Ascending aorta (tissue), 2 donors: ENCODE measurements at regions not wholly inside any gene's neighbourhood (a gene's known extent, or its start where the extent isn't known, plus 50 kb on each side); places are given as distances from the start of the nearest gene placed in this dataset.

Experiments
- DNase-seq, 2 donors: peaks; one replicate each; pipeline ENCODE4 v3.0.0-alpha.2; 2019; ENCODE audit warnings: low spot score in 2 of 2
- H3K27ac ChIP-seq, 2 donors: fragments of 200-600 bp; sonication (generic); one replicate each; pipeline ENCODE4 v1.5.1; 2016 to 2017; ENCODE audit warnings: mild to moderate bottlenecking in 1 of 2
- H3K27me3 ChIP-seq: fragments of 200-600 bp; sonication (generic); one replicate; pipeline ENCODE4 v1.5.1; 2017
- H3K36me3 ChIP-seq, 2 donors: fragments of 200-600 bp; sonication (generic); one replicate each; pipeline ENCODE4 v1.5.1; 2016
- H3K4me1 ChIP-seq, 2 donors: fragments of 200-600 bp; sonication (generic); one replicate each; pipeline ENCODE4 v1.5.1; 2016 to 2017; ENCODE audit warnings: mild to moderate bottlenecking in 1 of 2
- H3K4me3 ChIP-seq, 2 donors: fragments of 200-600 bp; sonication (generic); one replicate each; pipeline ENCODE4 v1.5.1; 2016 to 2017; ENCODE audit warnings: mild to moderate bottlenecking in 1 of 2
- H3K9me3 ChIP-seq, 2 donors: fragments of 200-600 bp; sonication (generic); one replicate each; pipeline ENCODE4 v1.5.1; 2016
- CTCF ChIP-seq, 3 experiments: fragments of 200-600 bp in 2 of 3; fragments of 450-650 bp in 1 of 3; sonication (generic) in 2 of 3; IDR thresholded peaks; one replicate each; pipeline ENCODE4 v1.5.1; 2016 to 2019; ENCODE audit warnings: antibody characterized with exemption in 3 of 3, mild to moderate bottlenecking in 1 of 3, moderate library complexity in 1 of 3
- intact Hi-C: fragments of 100-400 bp; cut with DNase I; formaldehyde crosslinking; loops from one replicate; pipeline ENCODE4 v1.15.1; 2023

- H3K27ac ChIP-seq = no peak overlapping the region
- H3K27me3 ChIP-seq = no peaks in the 10 kb centered on the region
- H3K9me3 ChIP-seq = no peaks in the 10 kb centered on the region
- H3K36me3 ChIP-seq = no peaks in the 10 kb centered on the region
- TF ChIP-seq CTCF (IDR thresholded peaks at IDR 0.05) = no peak
- no peaks in the 10 kb centered on the region for H3K4me1 ChIP-seq
- no peak for DNase-seq
- no peak overlapping the region for H3K4me3 ChIP-seq
- intact Hi-C loops = no loop called here
Measured at GRCh38 chr10:111532139-111532538, 455.3 kb downstream of the ADRA2A start.

GRCh38 chr10:111539246-111539645 lies 462.4 kb downstream of the ADRA2A start:
- Histone ChIP-seq H3K27ac (no peak overlapping the region), H3K4me1 (no peaks in the 10 kb centered on the region), H3K36me3 (no peaks in the 10 kb centered on the region), H3K9me3 (no peaks in the 10 kb centered on the region), H3K27me3 (no peaks in the 10 kb centered on the region), H3K4me3 (no peak overlapping the region)
- no peak for DNase-seq
- intact Hi-C loops = no loop called here
- no peak for TF ChIP-seq CTCF (IDR thresholded peaks at IDR 0.05)

- Histone ChIP-seq H3K36me3 (no peaks in the 10 kb centered on the region), H3K27me3 (no peaks in the 10 kb centered on the region), H3K4me3 (no peak overlapping the region), H3K4me1 (no peaks in the 10 kb centered on the region), H3K27ac (no peak overlapping the region), H3K9me3 (no peaks in the 10 kb centered on the region)
- no peak for TF ChIP-seq CTCF (IDR thresholded peaks at IDR 0.05)
- intact Hi-C loops = no loop called here
- DNase-seq = no peak
Measured at GRCh38 chr10:111543854-111544253, 467.0 kb downstream of the ADRA2A start.

GRCh38 chr10:111545861-111546605 lies 469.2 kb downstream of the ADRA2A start:
- H3K27me3 ChIP-seq = no peaks in the 10 kb centered on the region
- H3K9me3 ChIP-seq = no peaks in the 10 kb centered on the region

GRCh38 chr10:111548084-111548726 lies 471.4 kb downstream of the ADRA2A start:
- intact Hi-C loops = no loop called here
- no peak for TF ChIP-seq CTCF (IDR thresholded peaks at IDR 0.05)

More at GRCh38 chr10:111545861-111546605, 469.2 kb downstream of the ADRA2A start:
- TF ChIP-seq CTCF (IDR thresholded peaks at IDR 0.05) = no peak
- H3K4me1 ChIP-seq = no peaks in the 10 kb centered on the region
- H3K36me3 ChIP-seq = no peaks in the 10 kb centered on the region
- intact Hi-C loops = no loop called here
- no peak overlapping the region for H3K4me3 ChIP-seq
- no peak overlapping the region for H3K27ac ChIP-seq
- DNase-seq = no peak

More at GRCh38 chr10:111548084-111548726, 471.4 kb downstream of the ADRA2A start:
- Histone ChIP-seq H3K4me1 (no peaks in the 10 kb centered on the region), H3K27ac (no peak overlapping the region), H3K27me3 (no peaks in the 10 kb centered on the region), H3K4me3 (no peak overlapping the region), H3K9me3 (no peaks in the 10 kb centered on the region), H3K36me3 (no peaks in the 10 kb centered on the region)
- DNase-seq = no peak
